Neural cell (in vitro differentiated cells): ENCODE measurements at regions not wholly inside any gene's neighbourhood (a gene's known extent, or its start where the extent isn't known, plus 50 kb on each side); places are given as distances from the start of the nearest gene placed in this dataset.

ENCODE experiments used
- H2AFZ ChIP-seq: fragments of 200-600, 300-800 bp; sonication (generic), shearing (Covaris generic); 2 replicates; pipeline ENCODE4 v1.6.0; 2014; ENCODE audit warnings: low read depth, mild to moderate bottlenecking, antibody characterized with exemption, low read length, moderate library complexity
- H3F3A ChIP-seq: fragments of 200-600 bp; shearing (Covaris generic); 2 replicates; pipeline ENCODE4 v1.6.1; 2016; ENCODE audit warnings: mild to moderate bottlenecking, moderate library complexity, mixed read lengths, antibody characterized with exemption, low read length; ENCODE audit not compliant: insufficient read depth, poor library complexity, severe bottlenecking
- H3K27ac ChIP-seq: fragments of 200-600, 300-800 bp; sonication (generic), shearing (Covaris generic); 2 replicates; pipeline ENCODE4 v1.5.1; 2014; ENCODE audit warnings: mild to moderate bottlenecking, low read length, moderate library complexity
- H3K27me3 ChIP-seq: fragments of 300-800, 200-600 bp; sonication (generic), shearing (Covaris generic); 2 replicates; pipeline ENCODE4 v1.6.0; 2014; ENCODE audit warnings: mild to moderate bottlenecking, low read depth, low read length, moderate library complexity; ENCODE audit not compliant: insufficient read depth
- H3K36me3 ChIP-seq: fragments of 300-800, 200-600 bp; sonication (generic), shearing (Covaris generic); 2 replicates; pipeline ENCODE4 v1.5.1; 2014; ENCODE audit warnings: mild to moderate bottlenecking, antibody characterized with exemption, low read length, moderate library complexity; ENCODE audit not compliant: insufficient read depth
- H3K4me2 ChIP-seq: fragments of 300-800, 200-600 bp; sonication (generic), shearing (Covaris generic); 2 replicates; pipeline ENCODE4 v1.6.0; 2014; ENCODE audit warnings: mild to moderate bottlenecking, low read length
- H3K4me3 ChIP-seq: fragments of 300-800, 200-600 bp; sonication (generic), shearing (Covaris generic); 2 replicates; pipeline ENCODE4 v1.5.1; 2014; ENCODE audit warnings: mild to moderate bottlenecking, low read length, moderate library complexity
- H3K79me2 ChIP-seq: fragments of 200-600 bp; shearing (Covaris generic); replicated peaks from 2 replicates; pipeline ENCODE4 v1.6.0; 2014; ENCODE audit warnings: mild to moderate bottlenecking, low read length, moderate library complexity; ENCODE audit not compliant: insufficient read depth
- H3K9ac ChIP-seq: fragments of 300-800, 200-600 bp; sonication (generic), shearing (Covaris generic); 2 replicates; pipeline ENCODE4 v1.6.1; 2016; ENCODE audit warnings: mild to moderate bottlenecking, low read length, mixed read lengths
- H3K9me2 ChIP-seq: fragments of 200-600 bp; shearing (Covaris generic); 2 replicates; pipeline ENCODE4 v1.6.1; 2016; ENCODE audit warnings: mild to moderate bottlenecking, low read length, mixed read lengths; ENCODE audit not compliant: insufficient read depth
- H3K9me3 ChIP-seq: fragments of 200-600, 300-800 bp; sonication (generic), shearing (Covaris generic); 2 replicates; pipeline ENCODE4 v1.6.1; 2016; ENCODE audit warnings: mild to moderate bottlenecking, mixed run types, low read length, moderate library complexity, mixed read lengths
- H4K20me1 ChIP-seq: fragments of 200-600 bp; shearing (Covaris generic); 2 replicates; pipeline ENCODE4 v1.6.1; 2016; ENCODE audit warnings: mild to moderate bottlenecking, mixed run types; ENCODE audit not compliant: insufficient read depth
- EP300 ChIP-seq: fragments of 450-650 bp; conservative IDR thresholded peaks from 2 replicates; pipeline ENCODE4 v1.6.1; 2014; ENCODE audit warnings: antibody characterized with exemption, mild to moderate bottlenecking, moderate library complexity; ENCODE audit not compliant: poor library complexity, severe bottlenecking
- EZH2 ChIP-seq: fragments of 200-600, 300-800 bp; shearing (Covaris generic), sonication (generic); IDR thresholded peaks from 2 replicates; pipeline ENCODE4 v1.6.1; 2014; ENCODE audit warnings: antibody characterized with exemption, low read length, borderline replicate concordance, mild to moderate bottlenecking; ENCODE audit not compliant: insufficient read depth, poor library complexity, severe bottlenecking
- MXI1 ChIP-seq: fragments of 450-650 bp; conservative IDR thresholded peaks from 2 replicates; pipeline ENCODE4 v1.6.1; 2014; ENCODE audit warnings: antibody characterized with exemption, mild to moderate bottlenecking; ENCODE audit not compliant: poor library complexity, severe bottlenecking
- POLR2AphosphoS5 ChIP-seq: IDR thresholded peaks from 2 replicates; pipeline ENCODE4 v1.6.1; 2012
- RAD21 ChIP-seq: fragments of 450-650 bp; conservative IDR thresholded peaks from 2 replicates; pipeline ENCODE4 v1.6.1; 2014; ENCODE audit warnings: antibody characterized with exemption, mild to moderate bottlenecking, moderate library complexity
- SMC3 ChIP-seq: fragments of 450-650 bp; conservative IDR thresholded peaks from 2 replicates; pipeline ENCODE4 v1.6.1; 2014; ENCODE audit warnings: antibody characterized with exemption, mild to moderate bottlenecking, moderate library complexity; ENCODE audit not compliant: poor library complexity
- TAF1 ChIP-seq: IDR thresholded peaks from 2 replicates; pipeline ENCODE4 v1.6.1; 2012; ENCODE audit warnings: low read depth
- TF ChIP-seq, protein P1 (sequence below): fragments of 450-650 bp; IDR thresholded peaks from 2 replicates; pipeline ENCODE4 v1.5.1; 2014; ENCODE audit warnings: antibody characterized with exemption, mild to moderate bottlenecking, moderate library complexity; ENCODE audit not compliant: poor library complexity, severe bottlenecking
- TF ChIP-seq, protein P2 (sequence below): IDR thresholded peaks from 2 replicates; pipeline ENCODE4 v1.6.1; 2012; ENCODE audit warnings: borderline replicate concordance

- Histone ChIP-seq H3K27me3 (no peaks in the 10 kb centered on the region), H3K4me2 (peak overlapping the region; percentile 64), H3K9me3 (no peaks in the 10 kb centered on the region), H3K9me2 (no peaks in the 10 kb centered on the region), H3K4me3 (peak overlapping the region; percentile 53), H2AFZ (no peak overlapping the region), H3K27ac (peak overlapping the region; percentile 97), H3F3A (peaks cover 8% of the 10 kb centered on the region), H4K20me1 (no peaks in the 10 kb centered on the region), H3K79me2 (no peaks in the 10 kb centered on the region), H3K36me3 (no peaks in the 10 kb centered on the region), H3K9ac (peak overlapping the region; percentile 66)
- no peak for TF ChIP-seq SMC3
- no peak for TF ChIP-seq EZH2
- TF ChIP-seq POLR2AphosphoS5 = no peak
- TF ChIP-seq RAD21 = no peak
- TF ChIP-seq MXI1 = no peak
- TF ChIP-seq TAF1 = no peak
- no peak for TF ChIP-seq EP300
These were observed 64.0 kb downstream of the PRR15 start for GRCh38 chr7:29627631-29628030.

DNA sequence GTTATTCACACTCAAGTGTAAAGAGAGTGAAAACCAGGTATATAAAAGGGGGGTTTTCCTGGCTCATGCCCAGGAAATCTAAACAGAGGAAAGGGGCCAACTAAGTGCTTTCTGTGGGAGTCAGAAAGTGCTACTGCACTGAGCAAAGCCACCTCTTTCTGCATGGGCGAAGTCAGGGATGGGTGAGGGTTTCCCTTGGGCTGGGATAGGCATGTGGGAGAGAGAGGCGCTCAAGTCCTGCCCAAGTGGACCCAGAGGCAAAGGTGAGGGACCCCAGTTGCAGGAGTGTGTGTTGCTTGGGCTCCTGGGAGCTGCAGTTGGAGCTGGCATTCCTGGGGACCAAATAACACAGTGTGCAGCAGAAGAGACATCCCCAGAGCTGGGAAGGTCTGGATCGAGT is 65.9 kb downstream of the PRR15 start:
- H4K20me1 ChIP-seq = no peaks in the 10 kb centered on the region
- H3K4me3 ChIP-seq = no peak overlapping the region
- H3K4me2 ChIP-seq = no peak overlapping the region
- H3K27ac ChIP-seq = no peak overlapping the region
- TF ChIP-seq RAD21 (no peak), POLR2AphosphoS5 (no peak), EP300 (no peak), EZH2 (no peak), MXI1 (no peak), SMC3 (no peak)
- TF ChIP-seq, protein P1, sequence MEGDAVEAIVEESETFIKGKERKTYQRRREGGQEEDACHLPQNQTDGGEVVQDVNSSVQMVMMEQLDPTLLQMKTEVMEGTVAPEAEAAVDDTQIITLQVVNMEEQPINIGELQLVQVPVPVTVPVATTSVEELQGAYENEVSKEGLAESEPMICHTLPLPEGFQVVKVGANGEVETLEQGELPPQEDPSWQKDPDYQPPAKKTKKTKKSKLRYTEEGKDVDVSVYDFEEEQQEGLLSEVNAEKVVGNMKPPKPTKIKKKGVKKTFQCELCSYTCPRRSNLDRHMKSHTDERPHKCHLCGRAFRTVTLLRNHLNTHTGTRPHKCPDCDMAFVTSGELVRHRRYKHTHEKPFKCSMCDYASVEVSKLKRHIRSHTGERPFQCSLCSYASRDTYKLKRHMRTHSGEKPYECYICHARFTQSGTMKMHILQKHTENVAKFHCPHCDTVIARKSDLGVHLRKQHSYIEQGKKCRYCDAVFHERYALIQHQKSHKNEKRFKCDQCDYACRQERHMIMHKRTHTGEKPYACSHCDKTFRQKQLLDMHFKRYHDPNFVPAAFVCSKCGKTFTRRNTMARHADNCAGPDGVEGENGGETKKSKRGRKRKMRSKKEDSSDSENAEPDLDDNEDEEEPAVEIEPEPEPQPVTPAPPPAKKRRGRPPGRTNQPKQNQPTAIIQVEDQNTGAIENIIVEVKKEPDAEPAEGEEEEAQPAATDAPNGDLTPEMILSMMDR = no peak
- TF ChIP-seq, protein P2, sequence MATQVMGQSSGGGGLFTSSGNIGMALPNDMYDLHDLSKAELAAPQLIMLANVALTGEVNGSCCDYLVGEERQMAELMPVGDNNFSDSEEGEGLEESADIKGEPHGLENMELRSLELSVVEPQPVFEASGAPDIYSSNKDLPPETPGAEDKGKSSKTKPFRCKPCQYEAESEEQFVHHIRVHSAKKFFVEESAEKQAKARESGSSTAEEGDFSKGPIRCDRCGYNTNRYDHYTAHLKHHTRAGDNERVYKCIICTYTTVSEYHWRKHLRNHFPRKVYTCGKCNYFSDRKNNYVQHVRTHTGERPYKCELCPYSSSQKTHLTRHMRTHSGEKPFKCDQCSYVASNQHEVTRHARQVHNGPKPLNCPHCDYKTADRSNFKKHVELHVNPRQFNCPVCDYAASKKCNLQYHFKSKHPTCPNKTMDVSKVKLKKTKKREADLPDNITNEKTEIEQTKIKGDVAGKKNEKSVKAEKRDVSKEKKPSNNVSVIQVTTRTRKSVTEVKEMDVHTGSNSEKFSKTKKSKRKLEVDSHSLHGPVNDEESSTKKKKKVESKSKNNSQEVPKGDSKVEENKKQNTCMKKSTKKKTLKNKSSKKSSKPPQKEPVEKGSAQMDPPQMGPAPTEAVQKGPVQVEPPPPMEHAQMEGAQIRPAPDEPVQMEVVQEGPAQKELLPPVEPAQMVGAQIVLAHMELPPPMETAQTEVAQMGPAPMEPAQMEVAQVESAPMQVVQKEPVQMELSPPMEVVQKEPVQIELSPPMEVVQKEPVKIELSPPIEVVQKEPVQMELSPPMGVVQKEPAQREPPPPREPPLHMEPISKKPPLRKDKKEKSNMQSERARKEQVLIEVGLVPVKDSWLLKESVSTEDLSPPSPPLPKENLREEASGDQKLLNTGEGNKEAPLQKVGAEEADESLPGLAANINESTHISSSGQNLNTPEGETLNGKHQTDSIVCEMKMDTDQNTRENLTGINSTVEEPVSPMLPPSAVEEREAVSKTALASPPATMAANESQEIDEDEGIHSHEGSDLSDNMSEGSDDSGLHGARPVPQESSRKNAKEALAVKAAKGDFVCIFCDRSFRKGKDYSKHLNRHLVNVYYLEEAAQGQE = no peak
- H3K36me3 ChIP-seq = no peaks in the 10 kb centered on the region
- no peaks in the 10 kb centered on the region for H3K9me3 ChIP-seq
- no peaks in the 10 kb centered on the region for H3K27me3 ChIP-seq
- H3K9ac ChIP-seq = no peak overlapping the region
- no peaks in the 10 kb centered on the region for H3K9me2 ChIP-seq
- H2AFZ ChIP-seq = no peak overlapping the region
- H3K79me2 ChIP-seq = no peaks in the 10 kb centered on the region
- H3F3A ChIP-seq = peaks cover 8% of the 10 kb centered on the region
